Peyer's patch (tissue), 4 donors: ENCODE measurements at regions not wholly inside any gene's neighbourhood (a gene's known extent, or its start where the extent isn't known, plus 50 kb on each side); places are given as distances from the start of the nearest gene placed in this dataset.
A peak's percentile ranks its signal among the peaks of the same experiment; 100 is the strongest.

ENCODE experiments used
- DNase-seq, 3 donors: peaks; one replicate each; pipeline ENCODE4 v3.0.0-alpha.2; 2017 to 2019
- H3K27ac ChIP-seq, 4 donors: fragments of 200-600 bp; sonication (generic); one replicate each; pipeline ENCODE4 v1.5.1; 2016 to 2019
- H3K27me3 ChIP-seq, 2 donors: fragments of 200-600 bp; sonication (generic); one replicate each; pipeline ENCODE4 v1.5.1; 2019
- H3K36me3 ChIP-seq, 3 donors: fragments of 200-600 bp; sonication (generic); one replicate each; pipeline ENCODE4 v1.5.1; 2016 to 2019
- H3K4me1 ChIP-seq, 4 donors: fragments of 200-600 bp; sonication (generic); one replicate each; pipeline ENCODE4 v1.5.1; 2016 to 2019
- H3K4me3 ChIP-seq, 4 donors: fragments of 200-600 bp; sonication (generic); 1 replicate in 3 of 4; 2 replicates in 1 of 4; pipeline ENCODE4 v1.5.1; 2016 to 2019; ENCODE audit warnings: mild to moderate bottlenecking in 1 of 4
- H3K9me3 ChIP-seq, 4 donors: fragments of 200-600 bp; sonication (generic); one replicate each; pipeline ENCODE4 v1.5.1; 2016 to 2019; ENCODE audit warnings: mild to moderate bottlenecking in 1 of 4
- CTCF ChIP-seq, 6 experiments: fragments of 450-650 bp in 4 of 6; fragments of 200-600 bp in 2 of 6; sonication (generic) in 1 of 6; IDR thresholded peaks; one replicate each; pipeline ENCODE4 v1.5.1; 2017 to 2019; ENCODE audit warnings: antibody characterized with exemption in 6 of 6, mild to moderate bottlenecking in 3 of 6, moderate library complexity in 1 of 6
- POLR2A ChIP-seq, 2 donors: fragments of 450-650 bp; IDR thresholded peaks; one replicate each; pipeline ENCODE4 v1.5.1; 2017; ENCODE audit warnings: antibody characterized with exemption in 2 of 2, mild to moderate bottlenecking in 2 of 2, moderate library complexity in 2 of 2

- H3K27ac ChIP-seq = no peak overlapping the region
- H3K27me3 ChIP-seq = no peaks in the 10 kb centered on the region
- DNase-seq = no peak
- H3K36me3 ChIP-seq = no peaks in the 10 kb centered on the region
- no peak overlapping the region for H3K4me3 ChIP-seq
- no peaks in the 10 kb centered on the region for H3K9me3 ChIP-seq
- no peaks in the 10 kb centered on the region for H3K4me1 ChIP-seq
- no peak for TF ChIP-seq POLR2A (IDR thresholded peaks at IDR 0.05)
- no peak for TF ChIP-seq CTCF (IDR thresholded peaks at IDR 0.05)
These were observed 75.6 kb upstream of the SMNDC1 start for GRCh38 chr10:110380293-110380692.

- no peaks in the 10 kb centered on the region for H3K36me3 ChIP-seq
- no peaks in the 10 kb centered on the region for H3K4me1 ChIP-seq
- no peaks in the 10 kb centered on the region for H3K9me3 ChIP-seq
- no peak overlapping the region for H3K27ac ChIP-seq
- no peak for DNase-seq
- no peak for TF ChIP-seq CTCF (IDR thresholded peaks at IDR 0.05)
- TF ChIP-seq POLR2A (IDR thresholded peaks at IDR 0.05) = no peak
- no peaks in the 10 kb centered on the region for H3K27me3 ChIP-seq
- H3K4me3 ChIP-seq = no peak overlapping the region
These were observed 78.0 kb upstream of the SMNDC1 start for GRCh38 chr10:110382695-110383094.

- no peak for DNase-seq
- Histone ChIP-seq H3K27ac (no peak overlapping the region), H3K27me3 (no peaks in the 10 kb centered on the region), H3K9me3 (no peaks in the 10 kb centered on the region), H3K4me3 (no peak overlapping the region), H3K4me1 (peaks cover 0 to 8% (median 2%) of the 10 kb centered on the region in 4 donors), H3K36me3 (no peaks in the 10 kb centered on the region)
- no peak for TF ChIP-seq CTCF (IDR thresholded peaks at IDR 0.05)
These were observed 82.9 kb upstream of the SMNDC1 start for GRCh38 chr10:110387617-110387982.

GRCh38 chr10:110387983-110388686 lies 83.4 kb upstream of the SMNDC1 start:
- TF ChIP-seq POLR2A (IDR thresholded peaks at IDR 0.05) (no peak), CTCF (IDR thresholded peaks at IDR 0.05) (no peak)
- no peaks in the 10 kb centered on the region for H3K9me3 ChIP-seq
- peak in 1 of 3 donors; percentile 28 for DNase-seq
- H3K36me3 ChIP-seq = no peaks in the 10 kb centered on the region
- H3K4me1 ChIP-seq = peaks cover 0 to 13% (median 4%) of the 10 kb centered on the region in 4 donors
- H3K27me3 ChIP-seq = no peaks in the 10 kb centered on the region
- H3K27ac ChIP-seq = no peak overlapping the region
- H3K4me3 ChIP-seq = no peak overlapping the region

- peaks cover 0 to 15% (median 4%) of the 10 kb centered on the region in 4 donors for H3K4me1 ChIP-seq
- no peak for TF ChIP-seq CTCF (IDR thresholded peaks at IDR 0.05)
- no peak for TF ChIP-seq POLR2A (IDR thresholded peaks at IDR 0.05)
- no peak overlapping the region for H3K27ac ChIP-seq
- H3K27me3 ChIP-seq = no peaks in the 10 kb centered on the region
- H3K4me3 ChIP-seq = no peak overlapping the region
- DNase-seq = peak in 1 of 3 donors; percentile 28
- H3K9me3 ChIP-seq = no peaks in the 10 kb centered on the region
- H3K36me3 ChIP-seq = no peaks in the 10 kb centered on the region
These were observed 84.0 kb upstream of the SMNDC1 start for GRCh38 chr10:110388687-110389052.

GRCh38 chr10:110389255-110389654 lies 84.5 kb upstream of the SMNDC1 start:
- Histone ChIP-seq H3K27ac (no peak overlapping the region), H3K4me1 (peaks cover 0 to 15% (median 4%) of the 10 kb centered on the region in 4 donors), H3K9me3 (no peaks in the 10 kb centered on the region), H3K27me3 (no peaks in the 10 kb centered on the region), H3K36me3 (no peaks in the 10 kb centered on the region), H3K4me3 (no peak overlapping the region)
- peak in 1 of 3 donors; percentile 39 for DNase-seq
- TF ChIP-seq POLR2A (IDR thresholded peaks at IDR 0.05) = no peak
- TF ChIP-seq CTCF (IDR thresholded peaks at IDR 0.05) = no peak
